HAP-1 (cell line): ENCODE measurements at regions not wholly inside any gene's neighbourhood (a gene's known extent, or its start where the extent isn't known, plus 50 kb on each side); places are given as distances from the start of the nearest gene placed in this dataset.

ENCODE experiments used
- DNase-seq, 2 experiments: peaks; one replicate each; pipeline ENCODE4 v3.0.0-alpha.2; 2016 to 2020; ENCODE audit warnings: low spot score in 2 of 2
- H3K27me3 ChIP-seq: fragments of 250-450 bp; sonication (Bioruptor Pico); 2 replicates; pipeline ENCODE4 v1.5.1; 2020; ENCODE audit warnings: low read depth, mild to moderate bottlenecking, moderate library complexity
- H3K36me3 ChIP-seq: fragments of 250-450 bp; sonication (Bioruptor Pico); replicated peaks from 2 replicates; pipeline ENCODE4 v1.5.1; 2020; ENCODE audit warnings: mild to moderate bottlenecking
- H3K4me1 ChIP-seq: fragments of 250-450 bp; sonication (Bioruptor Pico); 2 replicates; pipeline ENCODE4 v1.5.1; 2020; ENCODE audit warnings: mild to moderate bottlenecking
- H3K4me3 ChIP-seq: fragments of 250-450 bp; sonication (Bioruptor Pico); 2 replicates; pipeline ENCODE4 v1.5.1; 2020; ENCODE audit warnings: mild to moderate bottlenecking, moderate library complexity
- H3K9me3 ChIP-seq: fragments of 250-450 bp; sonication (Bioruptor Pico); 2 replicates; pipeline ENCODE4 v1.5.1; 2020; ENCODE audit warnings: mild to moderate bottlenecking, moderate library complexity
- in situ Hi-C: fragments of 300-500 bp; cut with MboI; formaldehyde crosslinking; loops from 3 replicates; pipeline ENCODE4 v1.14.3; 2020; ENCODE audit warnings: low sequenced_read_pairs, inconsistent platforms, mixed read lengths

- no peaks in the 10 kb centered on the region for H3K9me3 ChIP-seq
- no peak for DNase-seq
- no peaks in the 10 kb centered on the region for H3K36me3 ChIP-seq
- no peaks in the 10 kb centered on the region; the same call in 1 of the 2 replicates for H3K4me1 ChIP-seq
- in situ Hi-C loops = no loop called here
- H3K27me3 ChIP-seq = no peaks in the 10 kb centered on the region
- no peak overlapping the region for H3K4me3 ChIP-seq
Measured at GRCh38 chr9:107644733-107645463, 155.3 kb upstream of the KLF4 start.

GRCh38 chr9:107639426-107639825, 149.9 kb upstream of the KLF4 start:
- Histone ChIP-seq H3K4me3 (no peak overlapping the region), H3K27me3 (no peaks in the 10 kb centered on the region), H3K9me3 (no peaks in the 10 kb centered on the region), H3K36me3 (no peaks in the 10 kb centered on the region), H3K4me1 (peaks cover 13% of the 10 kb centered on the region)
- DNase-seq = peak in 1 of 2 experiments; percentile 84
- in situ Hi-C loops = no loop called here

- Histone ChIP-seq H3K36me3 (no peaks in the 10 kb centered on the region), H3K4me3 (no peak overlapping the region), H3K4me1 (peaks cover 13% of the 10 kb centered on the region), H3K9me3 (no peaks in the 10 kb centered on the region), H3K27me3 (no peaks in the 10 kb centered on the region)
- peak; percentile 35 to 44 for DNase-seq
- in situ Hi-C loops = no loop called here
Measured at GRCh38 chr9:107638521-107639310, 149.1 kb upstream of the KLF4 start.

GRCh38 chr9:107637421-107638420, 148.2 kb upstream of the KLF4 start:
- in situ Hi-C loops = no loop called here
- no peaks in the 10 kb centered on the region for H3K9me3 ChIP-seq
- no peaks in the 10 kb centered on the region for H3K27me3 ChIP-seq
- no peak overlapping the region for H3K4me3 ChIP-seq
- H3K4me1 ChIP-seq = peaks cover 13% of the 10 kb centered on the region
- H3K36me3 ChIP-seq = no peaks in the 10 kb centered on the region
- DNase-seq = peak in 1 of 2 experiments; percentile 38

- Histone ChIP-seq H3K27me3 (no peaks in the 10 kb centered on the region), H3K4me3 (no peak overlapping the region), H3K36me3 (no peaks in the 10 kb centered on the region), H3K9me3 (no peaks in the 10 kb centered on the region), H3K4me1 (peaks cover 13% of the 10 kb centered on the region)
- no peak for DNase-seq
- in situ Hi-C loops = no loop called here
Measured at GRCh38 chr9:107636571-107637381, 147.2 kb upstream of the KLF4 start.

GRCh38 chr9:107635803-107636174, 146.2 kb upstream of the KLF4 start:
- in situ Hi-C loops = no loop called here
- Histone ChIP-seq H3K27me3 (no peaks in the 10 kb centered on the region), H3K4me1 (peaks cover 13% of the 10 kb centered on the region), H3K4me3 (no peak overlapping the region), H3K9me3 (no peaks in the 10 kb centered on the region), H3K36me3 (no peaks in the 10 kb centered on the region)
- DNase-seq = no peak

GRCh38 chr9:107635101-107635802, 145.7 kb upstream of the KLF4 start:
- in situ Hi-C loops = no loop called here
- Histone ChIP-seq H3K9me3 (no peaks in the 10 kb centered on the region), H3K27me3 (no peaks in the 10 kb centered on the region), H3K36me3 (no peaks in the 10 kb centered on the region), H3K4me1 (peaks cover 13% of the 10 kb centered on the region), H3K4me3 (no peak overlapping the region)
- DNase-seq = no peak

GRCh38 chr9:107633406-107633805, 143.8 kb upstream of the KLF4 start:
- Histone ChIP-seq H3K27me3 (no peaks in the 10 kb centered on the region), H3K4me1 (peaks cover under 1% of the 10 kb centered on the region), H3K4me3 (no peak overlapping the region), H3K36me3 (no peaks in the 10 kb centered on the region), H3K9me3 (no peaks in the 10 kb centered on the region)
- in situ Hi-C loops = no loop called here
- DNase-seq = no peak

GRCh38 chr9:107632661-107633060, 143.1 kb upstream of the KLF4 start:
- Histone ChIP-seq H3K4me1 (no peaks in the 10 kb centered on the region), H3K27me3 (no peaks in the 10 kb centered on the region), H3K36me3 (no peaks in the 10 kb centered on the region), H3K9me3 (no peaks in the 10 kb centered on the region), H3K4me3 (no peak overlapping the region)
- no peak for DNase-seq
- in situ Hi-C loops = no loop called here

- H3K9me3 ChIP-seq = no peaks in the 10 kb centered on the region
- in situ Hi-C loops = no loop called here
Measured at GRCh38 chr9:107632216-107632615, 142.6 kb upstream of the KLF4 start.

GRCh38 chr9:107631788-107632187, 142.2 kb upstream of the KLF4 start:
- in situ Hi-C loops = no loop called here
- Histone ChIP-seq H3K9me3 (no peaks in the 10 kb centered on the region), H3K4me1 (no peaks in the 10 kb centered on the region), H3K36me3 (no peaks in the 10 kb centered on the region), H3K27me3 (no peaks in the 10 kb centered on the region), H3K4me3 (no peak overlapping the region)
- no peak for DNase-seq

More at GRCh38 chr9:107632216-107632615, 142.6 kb upstream of the KLF4 start:
- Histone ChIP-seq H3K27me3 (no peaks in the 10 kb centered on the region), H3K4me3 (no peak overlapping the region), H3K4me1 (no peaks in the 10 kb centered on the region), H3K36me3 (no peaks in the 10 kb centered on the region)
- no peak for DNase-seq

GRCh38 chr9:107630156-107630555, 140.6 kb upstream of the KLF4 start:
- H3K9me3 ChIP-seq = no peaks in the 10 kb centered on the region
- in situ Hi-C loops = no loop called here
- H3K4me3 ChIP-seq = no peak overlapping the region
- H3K36me3 ChIP-seq = no peaks in the 10 kb centered on the region
- DNase-seq = no peak
- H3K27me3 ChIP-seq = no peaks in the 10 kb centered on the region
- H3K4me1 ChIP-seq = no peaks in the 10 kb centered on the region
